ENCODE measurements at regions not wholly inside any gene's neighbourhood (a gene's known extent, or its start where the extent isn't known, plus 50 kb on each side); places are given as distances from the start of the nearest gene placed in this dataset.

- Histone ChIP-seq H3K4me1 (no peaks in the 10 kb centered on the region), H3K9ac (no peak overlapping the region), H3K27ac (no peak overlapping the region), H4K20me1 (no peaks in the 10 kb centered on the region), H3K4me2 (no peak overlapping the region), H3K4me3 (no peak overlapping the region), H3K27me3 (no peaks in the 10 kb centered on the region), H3K36me3 (no peaks in the 10 kb centered on the region), H3K9me3 (replicated peaks in 1 of 11) (no peaks in the 10 kb centered on the region)
- TF ChIP-seq Cebpa-rat (IDR thresholded peaks at IDR 0.05) = no peak
Measured at GRCh38 chr3:20890111-20890519, 704.1 kb upstream of the SGO1 start.

- Histone ChIP-seq H4K20me1 (no peaks in the 10 kb centered on the region), H3K4me1 (no peaks in the 10 kb centered on the region), H3K27me3 (no peaks in the 10 kb centered on the region), H3K9ac (no peak overlapping the region), H3K9me3 (replicated peaks in 1 of 11) (peaks cover 0 to 18% (median 6%) of the 10 kb centered on the region in 11 experiments; a peak in 13 of 22 replicates), H3K36me3 (no peaks in the 10 kb centered on the region), H3K27ac (no peak overlapping the region), H3K4me3 (no peak overlapping the region), H3K4me2 (no peak overlapping the region)
- no peak for TF ChIP-seq Cebpa-rat (IDR thresholded peaks at IDR 0.05)
Measured at GRCh38 chr3:20878691-20879090, 692.7 kb upstream of the SGO1 start.

GRCh38 chr3:20873235-20873634 is 687.2 kb upstream of the SGO1 start:
- Histone ChIP-seq H3K4me1 (no peaks in the 10 kb centered on the region), H3K9ac (no peak overlapping the region), H3K9me3 (replicated peaks in 1 of 11) (peaks cover 4 to 14% (median 9%) of the 10 kb centered on the region in 11 experiments; a peak in 14 of 22 replicates), H4K20me1 (no peaks in the 10 kb centered on the region), H3K27ac (no peak overlapping the region), H3K4me2 (no peak overlapping the region), H3K4me3 (no peak overlapping the region), H3K27me3 (no peaks in the 10 kb centered on the region), H3K36me3 (no peaks in the 10 kb centered on the region)
- no peak for TF ChIP-seq Cebpa-rat (IDR thresholded peaks at IDR 0.05)

- Histone ChIP-seq H4K20me1 (no peaks in the 10 kb centered on the region), H3K4me3 (no peak overlapping the region), H3K9me3 (replicated peaks in 1 of 11) (peaks cover under 1 to 12% (median 5%) of the 10 kb centered on the region in 11 experiments; a peak in 11 of 22 replicates), H3K4me1 (no peaks in the 10 kb centered on the region), H3K27me3 (no peaks in the 10 kb centered on the region), H3K4me2 (no peak overlapping the region), H3K9ac (no peak overlapping the region), H3K27ac (no peak overlapping the region), H3K36me3 (no peaks in the 10 kb centered on the region)
- TF ChIP-seq Cebpa-rat (IDR thresholded peaks at IDR 0.05) = no peak
Measured at GRCh38 chr3:20870106-20870899, 684.3 kb upstream of the SGO1 start.

GRCh38 chr3:20865803-20866202 is 679.8 kb upstream of the SGO1 start:
- TF ChIP-seq Cebpa-rat (IDR thresholded peaks at IDR 0.05) = no peak
- Histone ChIP-seq H3K4me2 (no peak overlapping the region), H3K27ac (no peak overlapping the region), H3K36me3 (no peaks in the 10 kb centered on the region), H3K9me3 (replicated peaks in 1 of 11) (peaks cover 0 to 13% (median 0%) of the 10 kb centered on the region in 11 experiments; a peak in 4 of 22 replicates), H3K4me3 (no peak overlapping the region), H3K9ac (no peak overlapping the region), H3K4me1 (no peaks in the 10 kb centered on the region), H4K20me1 (no peaks in the 10 kb centered on the region), H3K27me3 (no peaks in the 10 kb centered on the region)

- Histone ChIP-seq H3K4me3 (no peak overlapping the region), H3K27ac (no peak overlapping the region), H3K9me3 (replicated peaks in 1 of 11) (peaks cover 0 to 8% (median 0%) of the 10 kb centered on the region in 11 experiments; a peak in 2 of 22 replicates), H3K27me3 (no peaks in the 10 kb centered on the region), H3K4me1 (no peaks in the 10 kb centered on the region), H4K20me1 (no peaks in the 10 kb centered on the region), H3K4me2 (no peak overlapping the region), H3K36me3 (no peaks in the 10 kb centered on the region), H3K9ac (no peak overlapping the region)
- TF ChIP-seq Cebpa-rat (IDR thresholded peaks at IDR 0.05) = no peak
Measured at GRCh38 chr3:20861454-20861853, 675.4 kb upstream of the SGO1 start.

GRCh38 chr3:20857636-20858035 is 671.6 kb upstream of the SGO1 start:
- Histone ChIP-seq H3K9me3 (replicated peaks in 1 of 11) (peaks cover 6 to 18% (median 15%) of the 10 kb centered on the region in 11 experiments; a peak in 17 of 22 replicates), H3K36me3 (no peaks in the 10 kb centered on the region), H3K4me3 (no peak overlapping the region), H3K4me1 (no peaks in the 10 kb centered on the region), H4K20me1 (no peaks in the 10 kb centered on the region), H3K9ac (no peak overlapping the region), H3K27me3 (no peaks in the 10 kb centered on the region), H3K27ac (no peak overlapping the region), H3K4me2 (no peak overlapping the region)
- TF ChIP-seq Cebpa-rat (IDR thresholded peaks at IDR 0.05) = no peak

DNA sequence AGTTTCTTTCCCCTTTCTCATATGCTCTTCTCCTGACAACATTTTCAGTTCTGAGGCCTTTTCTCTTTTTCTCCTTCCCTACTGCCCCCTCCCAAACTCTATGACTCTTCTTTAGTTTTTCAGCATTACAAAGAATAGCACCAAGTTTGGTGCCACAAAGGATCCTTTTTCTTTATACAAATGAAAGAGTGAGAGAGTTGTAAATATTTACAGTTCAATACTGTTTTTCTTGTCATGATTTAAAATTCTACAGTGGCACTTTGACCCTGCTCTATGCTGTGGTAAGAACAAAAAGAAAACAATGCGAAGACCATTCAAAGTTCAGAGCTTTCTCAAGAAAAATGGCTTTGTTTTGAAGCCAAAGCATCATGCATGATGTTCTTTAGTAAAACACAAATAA is 667.9 kb upstream of the SGO1 start:
- Histone ChIP-seq H4K20me1 (no peaks in the 10 kb centered on the region), H3K4me3 (no peak overlapping the region), H3K27ac (no peak overlapping the region), H3K27me3 (no peaks in the 10 kb centered on the region), H3K4me1 (no peaks in the 10 kb centered on the region), H3K4me2 (no peak overlapping the region), H3K9ac (no peak overlapping the region), H3K9me3 (replicated peaks in 1 of 11) (peaks cover 6 to 18% (median 15%) of the 10 kb centered on the region in 11 experiments; a peak in 17 of 22 replicates), H3K36me3 (no peaks in the 10 kb centered on the region)
- no peak for TF ChIP-seq Cebpa-rat (IDR thresholded peaks at IDR 0.05)

DNA sequence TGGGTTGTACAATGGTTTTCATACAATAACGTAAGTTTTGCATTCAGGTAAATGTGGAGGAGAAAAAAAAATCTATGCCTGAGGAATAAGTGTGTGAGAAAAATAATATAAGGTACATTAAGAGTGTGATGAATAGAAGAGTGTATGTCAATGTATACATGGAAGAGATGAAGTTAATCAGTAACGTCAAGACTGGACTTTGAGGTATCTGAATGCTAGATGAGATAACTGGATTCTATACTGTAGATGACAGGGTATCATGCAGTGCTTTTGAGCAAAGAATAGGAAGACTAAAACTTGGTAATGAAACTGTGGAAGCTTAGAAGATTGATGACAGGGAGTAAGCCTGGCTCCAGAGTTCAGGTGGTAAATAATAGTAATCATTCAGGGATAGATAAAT is 666.7 kb upstream of the SGO1 start:
- Histone ChIP-seq H3K4me2 (no peak overlapping the region), H3K27me3 (no peaks in the 10 kb centered on the region), H3K4me3 (no peak overlapping the region), H4K20me1 (no peaks in the 10 kb centered on the region), H3K27ac (no peak overlapping the region), H3K9ac (no peak overlapping the region), H3K9me3 (replicated peaks in 1 of 11) (peaks cover 6 to 18% (median 15%) of the 10 kb centered on the region in 11 experiments; a peak in 17 of 22 replicates), H3K4me1 (no peaks in the 10 kb centered on the region), H3K36me3 (no peaks in the 10 kb centered on the region)
- TF ChIP-seq Cebpa-rat (IDR thresholded peaks at IDR 0.05) = no peak

GRCh38 chr3:20849975-20850374 is 664.0 kb upstream of the SGO1 start:
- no peaks in the 10 kb centered on the region for H3K4me1 ChIP-seq
- H3K27ac ChIP-seq = no peak overlapping the region
- H3K27me3 ChIP-seq = no peaks in the 10 kb centered on the region
- TF ChIP-seq Cebpa-rat (IDR thresholded peaks at IDR 0.05) = no peak
- no peaks in the 10 kb centered on the region for H3K36me3 ChIP-seq
- H3K4me3 ChIP-seq = no peak overlapping the region
- no peak overlapping the region for H3K4me2 ChIP-seq
- H3K9me3 ChIP-seq (replicated peaks in 1 of 11) = peaks cover under 1 to 7% (median 4%) of the 10 kb centered on the region in 11 experiments; a peak in 16 of 22 replicates
- no peak overlapping the region for H3K9ac ChIP-seq
- H4K20me1 ChIP-seq = no peaks in the 10 kb centered on the region

All from BLaER1 treated with 17β-estradiol and CSF1 and Interleukin-3, amounts not matched to agents 10 nM and 100 nM (cell line).